NCI-H1930 (cell line): ENCODE measurements at regions not wholly inside any gene's neighbourhood (a gene's known extent, or its start where the extent isn't known, plus 50 kb on each side); places are given as distances from the start of the nearest gene placed in this dataset.
"Not testable (repeated sequence)": the region's sequence is repeated elsewhere in the genome, so short reads cannot be mapped to it uniquely, and the experiment has no call there.

Experiments
- DNase-seq, 2 experiments: peaks; one replicate each; lab custom pipeline; 2025; lab: John Stamatoyannopoulos, UW

DNA sequence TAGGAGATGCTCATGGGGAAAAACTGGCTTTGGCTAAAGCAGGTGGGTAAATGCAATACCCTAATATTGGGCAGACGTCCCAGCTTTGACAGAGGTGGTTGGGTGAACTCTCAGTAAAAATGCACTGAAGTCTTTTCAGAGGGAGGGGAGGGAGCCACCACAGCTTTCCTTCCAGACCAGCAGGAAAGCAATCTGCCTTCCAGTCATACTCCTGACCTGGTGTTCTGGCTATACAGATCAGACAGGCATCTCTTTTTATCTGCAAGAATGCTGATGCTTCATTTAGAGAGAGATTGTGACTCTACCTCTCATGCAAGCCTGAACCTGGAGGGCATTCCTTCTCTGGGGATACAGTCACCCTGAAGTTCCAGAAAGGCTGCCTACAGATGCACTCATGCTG is 52.6 kb upstream of the ICA1 start:
- DNase-seq: no peak

DNA sequence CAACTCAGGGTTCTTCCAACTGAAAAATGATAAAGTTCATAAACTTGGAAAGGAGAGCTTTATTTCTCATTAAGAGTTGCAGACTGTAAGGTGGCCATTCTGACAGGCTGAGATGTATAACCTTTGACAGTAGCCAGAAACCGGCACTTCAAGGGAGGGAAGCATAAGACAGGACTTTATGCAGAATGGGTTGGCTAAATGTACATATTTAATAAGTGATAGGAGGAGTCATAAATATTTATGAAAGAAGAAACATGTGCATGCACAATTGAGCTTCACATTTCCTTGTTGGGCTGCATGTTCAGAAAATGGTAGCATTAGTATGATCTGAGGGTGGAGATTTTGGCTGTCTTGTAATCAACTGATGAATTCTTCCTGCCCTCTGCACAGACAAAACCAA is 57.1 kb upstream of the ICA1 start:
- no peak for DNase-seq

- DNase-seq: no peak
Observed at GRCh38 chr7:8320174-8320573, 58.2 kb upstream of the ICA1 start.

DNA sequence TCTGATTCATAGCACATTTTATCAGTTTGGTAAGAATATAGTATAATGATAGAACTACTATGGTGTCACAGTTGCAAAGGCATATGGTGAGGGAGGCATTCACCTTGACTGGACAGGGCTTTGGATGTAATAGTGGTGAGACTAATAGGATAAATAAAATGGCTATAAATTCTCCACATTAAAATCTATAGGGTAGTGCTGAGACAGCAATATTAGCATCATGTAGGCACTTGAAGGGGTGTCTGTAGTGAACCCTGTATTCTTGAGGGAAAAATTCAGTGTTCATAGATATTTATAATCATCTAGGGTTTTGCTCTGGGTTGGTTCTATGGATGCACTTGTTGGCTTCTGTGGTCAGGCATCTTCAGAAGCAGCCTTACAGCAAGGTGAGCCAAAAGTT is 59.3 kb upstream of the ICA1 start:
- no peak for DNase-seq

- DNase-seq: no peak
Observed at GRCh38 chr7:8322667-8323066, 60.7 kb upstream of the ICA1 start.

- no peak for DNase-seq
Observed at GRCh38 chr7:8325067-8325466, 63.1 kb upstream of the ICA1 start.

GRCh38 chr7:8327199-8327598 is 65.2 kb upstream of the ICA1 start:
- no peak for DNase-seq

DNA sequence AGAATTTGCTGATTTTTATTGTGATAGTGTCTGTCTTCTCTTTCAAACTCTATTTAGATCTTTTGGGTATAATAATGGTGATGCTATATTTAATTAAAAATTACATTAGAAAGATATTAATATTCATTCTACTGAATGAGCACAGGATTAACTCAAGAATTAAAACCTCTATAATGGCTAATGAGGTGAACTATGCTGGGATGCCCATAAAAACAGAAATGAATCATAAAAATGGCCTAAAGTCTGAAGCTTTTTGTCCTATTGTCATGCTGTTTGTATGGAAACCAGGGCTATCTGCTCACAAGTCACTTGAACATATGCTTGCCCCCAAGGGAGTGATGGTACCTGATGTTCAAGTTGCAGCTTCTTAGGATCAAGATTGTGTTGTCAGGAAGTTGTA is 76.2 kb upstream of the ICA1 start:
- no peak for DNase-seq

GRCh38 chr7:8343556-8343955 is 81.6 kb upstream of the ICA1 start:
- peak; percentile 72 to 76 for DNase-seq

- DNase-seq: not testable (repeated sequence)
Observed at GRCh38 chr7:8347395-8347794, 85.4 kb upstream of the ICA1 start.

- DNase-seq: not testable (repeated sequence)
Observed at GRCh38 chr7:8351654-8352053, 81.8 kb upstream of the NXPH1 start.

GRCh38 chr7:8353991-8354390 is 79.4 kb upstream of the NXPH1 start:
- DNase-seq: no peak

- no peak for DNase-seq
Observed at GRCh38 chr7:8354503-8354902, 78.9 kb upstream of the NXPH1 start.

- DNase-seq: no peak
Observed at GRCh38 chr7:8356071-8356470, 77.3 kb upstream of the NXPH1 start.

- DNase-seq: no peak
Observed at GRCh38 chr7:8357536-8357935, 75.9 kb upstream of the NXPH1 start.

DNA sequence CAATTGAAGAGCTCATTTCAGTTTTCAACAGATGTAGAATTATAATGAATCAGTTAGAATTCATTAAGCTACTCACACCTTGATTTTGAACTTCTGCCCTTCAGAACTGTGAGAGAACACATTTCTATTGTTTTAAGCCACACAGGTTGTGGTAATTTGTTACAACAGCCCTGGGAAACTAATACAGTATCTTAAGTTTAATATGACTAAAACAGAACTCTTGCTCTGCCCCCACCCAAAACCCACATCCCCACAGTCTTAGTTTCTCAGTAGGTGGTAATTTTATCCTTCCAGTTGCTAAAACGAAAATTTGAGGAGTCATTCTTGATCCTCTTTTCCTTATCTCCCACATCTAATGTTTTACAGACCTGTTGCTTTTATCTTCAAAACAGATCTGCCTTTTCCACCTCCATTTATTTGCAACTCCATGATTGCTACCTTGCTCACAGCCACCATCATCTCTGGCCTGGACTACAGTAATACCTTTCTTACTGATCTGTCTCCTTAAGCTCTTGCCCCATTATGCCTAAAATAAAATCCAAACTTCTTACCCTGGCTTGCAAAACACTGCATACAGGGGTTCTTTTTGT is 72.8 kb upstream of the NXPH1 start:
- no peak for DNase-seq

GRCh38 chr7:8362723-8363369 is 70.6 kb upstream of the NXPH1 start:
- no peak for DNase-seq

- DNase-seq: no peak
Observed at GRCh38 chr7:8363407-8364015, 69.9 kb upstream of the NXPH1 start.

- DNase-seq: no peak
Observed at GRCh38 chr7:8365499-8366110, 67.8 kb upstream of the NXPH1 start.

- DNase-seq: not testable (repeated sequence)
Observed at GRCh38 chr7:8368007-8368406, 65.4 kb upstream of the NXPH1 start.

GRCh38 chr7:8371742-8372141 is 61.7 kb upstream of the NXPH1 start:
- no peak for DNase-seq

- DNase-seq: no peak
Observed at GRCh38 chr7:8373851-8374250, 59.6 kb upstream of the NXPH1 start.

GRCh38 chr7:8378349-8379019 is 54.9 kb upstream of the NXPH1 start:
- DNase-seq: no peak
